ENCODE measurements at regions not wholly inside any gene's neighbourhood (a gene's known extent, or its start where the extent isn't known, plus 50 kb on each side); places are given as distances from the start of the nearest gene placed in this dataset.
A peak's percentile ranks its signal among the peaks of the same experiment; 100 is the strongest.
"Not testable (repeated sequence)": the region's sequence is repeated elsewhere in the genome, so short reads cannot be mapped to it uniquely, and the experiment has no call there.

- DNase-seq = peak; percentile 19
Measured at GRCh38 chr12:59131462-59131861, 211.2 kb upstream of the LRIG3 start.

- DNase-seq = no peak
Measured at GRCh38 chr12:59122784-59123183, 202.5 kb upstream of the LRIG3 start.

GRCh38 chr12:59121451-59121850, 201.1 kb upstream of the LRIG3 start:
- DNase-seq = no peak

GRCh38 chr12:59119676-59120075, 199.4 kb upstream of the LRIG3 start:
- DNase-seq = no peak

GRCh38 chr12:59118356-59118755, 198.1 kb upstream of the LRIG3 start:
- no peak for DNase-seq

- peak; percentile 53 for DNase-seq
Measured at GRCh38 chr12:59115995-59116394, 195.7 kb upstream of the LRIG3 start.

- no peak for DNase-seq
Measured at GRCh38 chr12:59115526-59115925, 195.2 kb upstream of the LRIG3 start.

- DNase-seq = peak; percentile 87
Measured at GRCh38 chr12:59113831-59114615, 193.7 kb upstream of the LRIG3 start.

GRCh38 chr12:59111851-59112250, 191.5 kb upstream of the LRIG3 start:
- no peak for DNase-seq

- not testable (repeated sequence) for DNase-seq
Measured at GRCh38 chr12:59108516-59108915, 188.2 kb upstream of the LRIG3 start.

GRCh38 chr12:59100585-59100984, 180.3 kb upstream of the LRIG3 start:
- DNase-seq = no peak

- no peak for DNase-seq
Measured at GRCh38 chr12:59097876-59098275, 177.6 kb upstream of the LRIG3 start.

- DNase-seq = no peak
Measured at GRCh38 chr12:59096246-59096645, 175.9 kb upstream of the LRIG3 start.

GRCh38 chr12:59093073-59093772, 172.9 kb upstream of the LRIG3 start:
- DNase-seq = no peak

- DNase-seq = no peak
Measured at GRCh38 chr12:59088673-59089072, 168.4 kb upstream of the LRIG3 start.

GRCh38 chr12:59087691-59088090, 167.4 kb upstream of the LRIG3 start:
- DNase-seq = no peak

GRCh38 chr12:59087077-59087673, 166.9 kb upstream of the LRIG3 start:
- DNase-seq = peak; percentile 10

GRCh38 chr12:59086126-59086525, 165.8 kb upstream of the LRIG3 start:
- DNase-seq = no peak

GRCh38 chr12:59085690-59086089, 165.4 kb upstream of the LRIG3 start:
- peak; percentile 8 for DNase-seq

GRCh38 chr12:59084511-59085375, 164.4 kb upstream of the LRIG3 start:
- peak; percentile 73 for DNase-seq

GRCh38 chr12:59082952-59083351, 162.6 kb upstream of the LRIG3 start:
- no peak for DNase-seq

GRCh38 chr12:59080101-59080500, 159.8 kb upstream of the LRIG3 start:
- no peak for DNase-seq

GRCh38 chr12:59079472-59079871, 159.2 kb upstream of the LRIG3 start:
- DNase-seq = no peak

Measured in NCI-H2171 treated with DMSO at 0.1 percent for 48 hours (cell line).